SK-N-SH treated with all-trans-retinoic acid at 6 μM for 48 hours (cell line): ENCODE measurements at regions not wholly inside any gene's neighbourhood (a gene's known extent, or its start where the extent isn't known, plus 50 kb on each side); places are given as distances from the start of the nearest gene placed in this dataset.

Experiments
- ATAC-seq: fragments of 200-7000 bp; cut with Tn5 transposase; 3 replicates; pipeline ENCODE4 v1.9.1; 2020; ENCODE audit warnings: mild to moderate bottlenecking, moderate library complexity
- ARNTL ChIP-seq: fragments of 450-650 bp; formaldehyde crosslinking; IDR thresholded peaks from 2 replicates; pipeline ENCODE4 v1.5.0; 2020; ENCODE audit warnings: low read depth, mild to moderate bottlenecking, moderate library complexity, borderline replicate concordance
- CREB5 ChIP-seq: fragments of 250-450 bp; sonication (Bioruptor Pico); IDR thresholded peaks from 2 replicates; pipeline ENCODE4 v1.5.1; 2020; ENCODE audit warnings: low read depth, mild to moderate bottlenecking, moderate library complexity
- CSDC2 ChIP-seq: fragments of 250-450 bp; sonication (Bioruptor Pico); IDR thresholded peaks from 2 replicates; pipeline ENCODE4 v1.5.0; 2020; ENCODE audit warnings: mild to moderate bottlenecking, moderate library complexity
- CSRNP3 ChIP-seq: fragments of 250-450 bp; sonication (Bioruptor Pico); IDR thresholded peaks from 2 replicates; pipeline ENCODE4 v1.5.1; 2021; ENCODE audit warnings: mild to moderate bottlenecking, moderate library complexity
- GLIS3 ChIP-seq: fragments of 250-450 bp; sonication (Bioruptor Pico); IDR thresholded peaks from 2 replicates; pipeline ENCODE4 v1.5.0; 2020; ENCODE audit warnings: mild to moderate bottlenecking, moderate library complexity
- ISL1 ChIP-seq: fragments of 250-450 bp; sonication (Bioruptor Pico); IDR thresholded peaks from 2 replicates; pipeline ENCODE4 v2.1.2; 2022; ENCODE audit warnings: mild to moderate bottlenecking, moderate library complexity
- OSR1 ChIP-seq: fragments of 250-450 bp; sonication (Bioruptor Pico); IDR thresholded peaks from 2 replicates; pipeline ENCODE4 v1.8.0; 2022; ENCODE audit warnings: moderate library complexity, mild to moderate bottlenecking, inconsistent platforms
- PATZ1 ChIP-seq: fragments of 250-450 bp; sonication (Bioruptor Pico); IDR thresholded peaks from 2 replicates; pipeline ENCODE4 v1.8.0; 2020; ENCODE audit warnings: mild to moderate bottlenecking, moderate library complexity, borderline replicate concordance
- POU6F1 ChIP-seq: fragments of 250-450 bp; sonication (Bioruptor Pico); IDR thresholded peaks from 2 replicates; pipeline ENCODE4 v1.8.0; 2021; ENCODE audit warnings: low read depth, mild to moderate bottlenecking, moderate library complexity, borderline replicate concordance
- PPARA ChIP-seq: fragments of 250-450 bp; sonication (Bioruptor Pico); IDR thresholded peaks from 2 replicates; pipeline ENCODE4 v1.5.0; 2020; ENCODE audit warnings: mild to moderate bottlenecking, borderline replicate concordance
- RARB ChIP-seq: fragments of 250-450 bp; sonication (Bioruptor Pico); IDR thresholded peaks from 2 replicates; pipeline ENCODE4 v1.8.0; 2021; ENCODE audit warnings: mild to moderate bottlenecking, moderate library complexity
- SNAI2 ChIP-seq: fragments of 250-450 bp; sonication (Bioruptor Pico); IDR thresholded peaks from 2 replicates; pipeline ENCODE4 v1.5.0; 2020; ENCODE audit warnings: mild to moderate bottlenecking, moderate library complexity
- TCF4 ChIP-seq: fragments of 250-450 bp; sonication (Bioruptor Pico); IDR thresholded peaks from 2 replicates; pipeline ENCODE4 v1.8.0; 2021; ENCODE audit warnings: mild to moderate bottlenecking, moderate library complexity, borderline replicate concordance
- TOX ChIP-seq: fragments of 250-450 bp; sonication (Bioruptor Pico); IDR thresholded peaks from 2 replicates; pipeline ENCODE4 v1.8.0; 2021; ENCODE audit warnings: mild to moderate bottlenecking, moderate library complexity, borderline replicate concordance
- TSHZ2 ChIP-seq: fragments of 250-450 bp; sonication (Bioruptor Pico); IDR thresholded peaks from 2 replicates; pipeline ENCODE4 v1.5.0; 2020; ENCODE audit warnings: mild to moderate bottlenecking, moderate library complexity
- ZC3H10 ChIP-seq: fragments of 250-450 bp; sonication (Bioruptor Pico); IDR thresholded peaks from 2 replicates; pipeline ENCODE4 v1.5.1; 2021; ENCODE audit warnings: mild to moderate bottlenecking, moderate library complexity
- ZFP3 ChIP-seq: fragments of 250-450 bp; sonication (Bioruptor Pico); IDR thresholded peaks from 2 replicates; pipeline ENCODE4 v1.5.0; 2020; ENCODE audit warnings: mild to moderate bottlenecking, moderate library complexity
- ZFP30 ChIP-seq: fragments of 450-650 bp; formaldehyde crosslinking; IDR thresholded peaks from 2 replicates; pipeline ENCODE4 v1.5.0; 2022; ENCODE audit warnings: mild to moderate bottlenecking, moderate library complexity
- ZNF565 ChIP-seq: fragments of 450-650 bp; formaldehyde crosslinking; conservative IDR thresholded peaks from 2 replicates; pipeline ENCODE4 v1.5.0; 2020; ENCODE audit warnings: low read depth, mild to moderate bottlenecking, moderate library complexity
- ZNF70 ChIP-seq: fragments of 450-650 bp; formaldehyde crosslinking; IDR thresholded peaks from 2 replicates; pipeline ENCODE4 v1.5.0; 2020; ENCODE audit warnings: mild to moderate bottlenecking, moderate library complexity
- ZNF8 ChIP-seq: fragments of 450-650 bp; formaldehyde crosslinking; IDR thresholded peaks from 2 replicates; pipeline ENCODE4 v1.5.0; 2020; ENCODE audit warnings: mild to moderate bottlenecking, moderate library complexity

GRCh38 chr10:78551184-78552005 is 517.4 kb upstream of the ZMIZ1 start:
- no peak for TF ChIP-seq GLIS3 (CRISPR knock-in tag)
- no peak for TF ChIP-seq ZFP30
- TF ChIP-seq ZNF565 (CRISPR knock-in tag): no peak
- TF ChIP-seq RARB (CRISPR knock-in tag): no peak
- no peak for TF ChIP-seq OSR1 (CRISPR knock-in tag)
- TF ChIP-seq SNAI2 (CRISPR knock-in tag): no peak
- no peak for TF ChIP-seq ARNTL (CRISPR knock-in tag)
- no peak for TF ChIP-seq ZC3H10 (CRISPR knock-in tag)
- no peak for TF ChIP-seq ZFP3 (CRISPR knock-in tag)
- no peak for TF ChIP-seq CSDC2
- no peak for TF ChIP-seq TCF4 (CRISPR knock-in tag)
- no peak for TF ChIP-seq POU6F1
- no peak for TF ChIP-seq ZNF70 (CRISPR knock-in tag)
- no peak for TF ChIP-seq PATZ1 (CRISPR knock-in tag)
- TF ChIP-seq CSRNP3: no peak
- no peak for TF ChIP-seq ISL1 (CRISPR knock-in tag)
- TF ChIP-seq TSHZ2 (CRISPR knock-in tag): no peak
- TF ChIP-seq, all 23 proteins: peak for 0
- ATAC-seq: no peak

GRCh38 chr10:78552261-78552811 is 516.4 kb upstream of the ZMIZ1 start:
- no peak for TF ChIP-seq POU6F1
- no peak for TF ChIP-seq ZNF70 (CRISPR knock-in tag)
- TF ChIP-seq PPARA (CRISPR knock-in tag): no peak
- no peak for TF ChIP-seq PATZ1 (CRISPR knock-in tag)
- no peak for TF ChIP-seq ZFP30
- no peak for TF ChIP-seq RARB (CRISPR knock-in tag)
- TF ChIP-seq ZNF8 (CRISPR knock-in tag): no peak
- TF ChIP-seq SNAI2 (CRISPR knock-in tag): no peak
- no peak for TF ChIP-seq TCF4 (CRISPR knock-in tag)
- no peak for TF ChIP-seq GLIS3 (CRISPR knock-in tag)
- no peak for TF ChIP-seq TSHZ2 (CRISPR knock-in tag)
- TF ChIP-seq TOX (CRISPR knock-in tag): no peak
- TF ChIP-seq ISL1 (CRISPR knock-in tag): no peak
- TF ChIP-seq CREB5 (CRISPR knock-in tag): no peak
- TF ChIP-seq ARNTL (CRISPR knock-in tag): no peak
- peak; percentile 32; the same call in 1 of the 3 replicates for ATAC-seq
